ENCODE measurements at regions not wholly inside any gene's neighbourhood (a gene's known extent, or its start where the extent isn't known, plus 50 kb on each side); places are given as distances from the start of the nearest gene placed in this dataset.

GRCh38 chr1:60444680-60445079, 371.1 kb upstream of the C1orf87 start:
- TF ChIP-seq CTCF (conservative IDR thresholded peaks at IDR 0.05) (no peak), EZH2 (IDR thresholded peaks at IDR 0.05; ENCODE audit: low read depth) (no peak)
